DOHH2 (cell line): ENCODE measurements at regions not wholly inside any gene's neighbourhood (a gene's known extent, or its start where the extent isn't known, plus 50 kb on each side); places are given as distances from the start of the nearest gene placed in this dataset.

Source experiments
- H3F3A ChIP-seq: fragments of 200-600 bp; sonication (generic), shearing (Covaris generic); 2 replicates; pipeline ENCODE4 v1.6.0; 2016; ENCODE audit warnings: antibody characterized with exemption, mild to moderate bottlenecking; ENCODE audit not compliant: control insufficient read depth, insufficient read depth
- H3K27ac ChIP-seq: fragments of 200-600 bp; sonication (generic); 2 replicates; pipeline ENCODE4 v1.5.1; 2014; ENCODE audit warnings: low read depth, mild to moderate bottlenecking, low read length, moderate library complexity
- H3K27me3 ChIP-seq: fragments of 200-600 bp; sonication (generic); 2 replicates; pipeline ENCODE4 v1.6.1; 2014; ENCODE audit warnings: mild to moderate bottlenecking, low read length, mixed read lengths; ENCODE audit not compliant: control insufficient read depth
- H3K36me3 ChIP-seq: fragments of 200-600 bp; sonication (generic); 2 replicates; pipeline ENCODE4 v1.6.1; 2014; ENCODE audit warnings: mild to moderate bottlenecking, low read length, moderate library complexity, mixed read lengths; ENCODE audit not compliant: control insufficient read depth
- H3K4me1 ChIP-seq: fragments of 200-600 bp; sonication (generic); 2 replicates; pipeline ENCODE4 v1.6.1; 2014; ENCODE audit warnings: mild to moderate bottlenecking, low read length, mixed read lengths; ENCODE audit not compliant: control insufficient read depth
- H3K4me2 ChIP-seq: fragments of 200-600 bp; sonication (generic); 2 replicates; pipeline ENCODE4 v1.6.0; 2014; ENCODE audit warnings: mild to moderate bottlenecking, low read length, moderate library complexity
- H3K4me3 ChIP-seq: fragments of 200-600 bp; sonication (generic); 2 replicates; pipeline ENCODE4 v1.5.1; 2014; ENCODE audit warnings: mild to moderate bottlenecking, low read length, mixed read lengths
- H3K79me2 ChIP-seq: fragments of 200-600 bp; sonication (generic); 2 replicates; pipeline ENCODE4 v1.6.1; 2014; ENCODE audit warnings: mild to moderate bottlenecking, low read length, mixed read lengths; ENCODE audit not compliant: control insufficient read depth
- H3K9me2 ChIP-seq: fragments of 200-600 bp; sonication (generic); replicated peaks from 2 replicates; pipeline ENCODE4 v1.6.1; 2014; ENCODE audit warnings: mild to moderate bottlenecking, low read length, mixed read lengths; ENCODE audit not compliant: control insufficient read depth
- H3K9me3 ChIP-seq: fragments of 200-600 bp; sonication (generic); 2 replicates; pipeline ENCODE4 v1.6.1; 2014; ENCODE audit warnings: antibody characterized with exemption, low read length, mixed read lengths; ENCODE audit not compliant: control insufficient read depth, insufficient read depth
- H4K20me1 ChIP-seq: fragments of 200-600 bp; sonication (generic); 2 replicates; pipeline ENCODE4 v1.6.0; 2014; ENCODE audit warnings: low read depth, mild to moderate bottlenecking, antibody characterized with exemption, low read length, moderate library complexity; ENCODE audit not compliant: control insufficient read depth, insufficient read depth
- CTCF ChIP-seq: fragments of 200-600 bp; sonication (generic); IDR thresholded peaks from one replicate; pipeline ENCODE4 v1.5.1; 2014; ENCODE audit warnings: antibody characterized with exemption, mild to moderate bottlenecking, low read depth, low read length; ENCODE audit not compliant: poor library complexity, severe bottlenecking
- EZH2phosphoT487 ChIP-seq: fragments of 200-600 bp; sonication (generic); IDR thresholded peaks from 2 replicates; pipeline ENCODE4 v1.6.1; 2017; ENCODE audit warnings: borderline replicate concordance, mild to moderate bottlenecking, antibody characterized with exemption, low read length, moderate library complexity, mixed read lengths

GRCh38 chr20:19125508-19125907 is 86.9 kb upstream of the SLC24A3 start:
- no peak overlapping the region for H3K4me3 ChIP-seq
- no peaks in the 10 kb centered on the region for H3F3A ChIP-seq
- no peaks in the 10 kb centered on the region for H3K9me3 ChIP-seq
- H3K27me3 ChIP-seq, result no peaks in the 10 kb centered on the region
- no peaks in the 10 kb centered on the region for H3K36me3 ChIP-seq
- no peaks in the 10 kb centered on the region for H3K79me2 ChIP-seq
- no peaks in the 10 kb centered on the region for H4K20me1 ChIP-seq
- TF ChIP-seq CTCF (no peak), EZH2phosphoT487 (no peak)
- no peaks in the 10 kb centered on the region for H3K4me1 ChIP-seq
- no peaks in the 10 kb centered on the region for H3K9me2 ChIP-seq
- H3K4me2 ChIP-seq, result no peak overlapping the region
- H3K27ac ChIP-seq, result no peak overlapping the region

- no peak for TF ChIP-seq CTCF
- TF ChIP-seq EZH2phosphoT487, result no peak
- no peak overlapping the region for H3K4me3 ChIP-seq
- H3K9me3 ChIP-seq, result no peaks in the 10 kb centered on the region
- no peak overlapping the region for H3K27ac ChIP-seq
- no peaks in the 10 kb centered on the region for H4K20me1 ChIP-seq
- no peaks in the 10 kb centered on the region for H3K79me2 ChIP-seq
- no peaks in the 10 kb centered on the region for H3K27me3 ChIP-seq
- H3F3A ChIP-seq, result no peaks in the 10 kb centered on the region
- H3K9me2 ChIP-seq, result no peaks in the 10 kb centered on the region
- no peaks in the 10 kb centered on the region for H3K4me1 ChIP-seq
- no peaks in the 10 kb centered on the region for H3K36me3 ChIP-seq
- H3K4me2 ChIP-seq, result no peak overlapping the region
These were observed 83.1 kb upstream of the SLC24A3 start for GRCh38 chr20:19129306-19129705.

GRCh38 chr20:19129976-19130612 is 82.3 kb upstream of the SLC24A3 start:
- H3K9me3 ChIP-seq, result no peaks in the 10 kb centered on the region; the same call in 1 of the 2 replicates
- no peaks in the 10 kb centered on the region for H3K79me2 ChIP-seq
- H4K20me1 ChIP-seq, result no peaks in the 10 kb centered on the region
- no peaks in the 10 kb centered on the region for H3K27me3 ChIP-seq
- H3K4me3 ChIP-seq, result no peak overlapping the region
- no peaks in the 10 kb centered on the region for H3F3A ChIP-seq
- H3K4me2 ChIP-seq, result no peak overlapping the region
- no peaks in the 10 kb centered on the region for H3K9me2 ChIP-seq
- no peaks in the 10 kb centered on the region for H3K4me1 ChIP-seq
- H3K27ac ChIP-seq, result no peak overlapping the region
- no peaks in the 10 kb centered on the region for H3K36me3 ChIP-seq
- TF ChIP-seq EZH2phosphoT487, result no peak
- no peak for TF ChIP-seq CTCF
